DND-41 (cell line): ENCODE measurements at regions not wholly inside any gene's neighbourhood (a gene's known extent, or its start where the extent isn't known, plus 50 kb on each side); places are given as distances from the start of the nearest gene placed in this dataset.

Experiments
- ATAC-seq: fragments of 200-7000 bp; cut with Tn5 transposase; 3 replicates; pipeline ENCODE4 v1.9.1; 2021; ENCODE audit warnings: low read depth; ENCODE audit not compliant: insufficient read depth
- DNase-seq: peaks from one replicate; pipeline ENCODE4 v3.0.0-alpha.2; 2020
- H2AFZ ChIP-seq: 2 replicates; pipeline ENCODE4 v1.6.0; 2012; ENCODE audit warnings: low read depth, low read length
- H3K27ac ChIP-seq: 2 replicates; pipeline ENCODE4 v1.5.1; 2012; ENCODE audit warnings: low read length, inconsistent platforms
- H3K27me3 ChIP-seq: fragments of 200-600 bp; sonication (generic); 2 replicates; pipeline ENCODE4 v1.6.0; 2012; ENCODE audit warnings: low read length, mild to moderate bottlenecking, inconsistent platforms; ENCODE audit not compliant: insufficient read depth, poor library complexity
- H3K36me3 ChIP-seq: 2 replicates; pipeline ENCODE4 v1.5.1; 2012; ENCODE audit warnings: low read length, inconsistent platforms; ENCODE audit not compliant: insufficient read depth
- H3K4me1 ChIP-seq: 2 replicates; pipeline ENCODE4 v1.5.1; 2012; ENCODE audit warnings: mild to moderate bottlenecking, low read length; ENCODE audit not compliant: insufficient read depth
- H3K4me2 ChIP-seq: 2 replicates; pipeline ENCODE4 v1.6.0; 2012; ENCODE audit warnings: mild to moderate bottlenecking, moderate library complexity, low read length, inconsistent platforms; ENCODE audit not compliant: insufficient read depth
- H3K4me3 ChIP-seq, 2 experiments: fragments of 200-600 bp in 1 of 2; shearing (Covaris generic) in 1 of 2; 2 replicates each; pipeline ENCODE4 v1.5.1; 2012 to 2016; ENCODE audit warnings: inconsistent platforms in 2 of 2, low read length in 2 of 2, mild to moderate bottlenecking in 2 of 2, low read depth in 1 of 2, moderate library complexity in 1 of 2
- H3K79me2 ChIP-seq: 2 replicates; pipeline ENCODE4 v1.6.0; 2012; ENCODE audit warnings: low read length, inconsistent platforms; ENCODE audit not compliant: insufficient read depth
- H3K9ac ChIP-seq: 2 replicates; pipeline ENCODE4 v1.6.0; 2012; ENCODE audit warnings: low read depth, mild to moderate bottlenecking, inconsistent platforms, low read length, moderate library complexity
- H3K9me3 ChIP-seq: 2 replicates; pipeline ENCODE4 v1.5.1; 2012; ENCODE audit warnings: low read length, moderate library complexity, mild to moderate bottlenecking, inconsistent platforms; ENCODE audit not compliant: insufficient read depth, severe bottlenecking
- H4K20me1 ChIP-seq: 2 replicates; pipeline ENCODE4 v1.6.0; 2012; ENCODE audit warnings: low read length; ENCODE audit not compliant: insufficient read depth
- CTCF ChIP-seq: IDR thresholded peaks from 2 replicates; pipeline ENCODE4 v1.5.1; 2012; ENCODE audit warnings: borderline replicate concordance, low read length, moderate library complexity, mild to moderate bottlenecking; ENCODE audit not compliant: poor library complexity, severe bottlenecking; ENCODE audit errors: extremely low read depth
- EZH2 ChIP-seq: IDR thresholded peaks from 3 replicates; pipeline ENCODE4 v1.6.1; 2012; ENCODE audit warnings: borderline replicate concordance, low read depth, mild to moderate bottlenecking, moderate library complexity, low read length, inconsistent platforms; ENCODE audit not compliant: severe bottlenecking

DNA sequence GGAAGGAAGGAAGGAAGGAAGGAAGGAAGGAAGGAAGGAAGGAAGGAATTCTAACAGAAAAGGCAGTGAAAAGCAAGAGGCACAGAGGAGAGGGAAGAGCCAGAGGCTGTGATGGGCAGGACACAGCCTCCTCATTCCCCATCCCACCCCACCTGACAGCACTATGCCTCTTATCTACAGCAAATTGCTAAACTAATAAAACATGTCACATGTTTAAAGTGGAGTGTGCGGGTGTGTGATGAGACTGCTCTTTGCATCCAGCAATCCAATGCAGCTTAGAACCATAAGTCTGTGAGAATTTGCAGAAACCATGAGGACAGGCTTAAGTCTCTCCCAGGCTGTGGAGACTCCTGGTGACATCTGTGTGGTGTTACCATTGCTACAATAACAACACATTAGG is 108.4 kb upstream of the ALK start:
- DNase-seq (no peak), ATAC-seq (no peak)
- no peak overlapping the region for H3K9ac ChIP-seq
- no peaks in the 10 kb centered on the region for H3K4me1 ChIP-seq
- no peak for TF ChIP-seq CTCF
- TF ChIP-seq EZH2, result no peak
- no peaks in the 10 kb centered on the region for H3K9me3 ChIP-seq
- H3K79me2 ChIP-seq, result no peaks in the 10 kb centered on the region
- no peak overlapping the region for H2AFZ ChIP-seq
- peaks cover 11% of the 10 kb centered on the region for H3K27me3 ChIP-seq
- H3K4me3 ChIP-seq, result no peak overlapping the region
- H3K27ac ChIP-seq, result no peak overlapping the region
- H3K36me3 ChIP-seq, result no peaks in the 10 kb centered on the region
- no peak overlapping the region for H3K4me2 ChIP-seq
- 0 out of 2 replicates have a peak, but pooled peaks cover 3% of the 10 kb centered on the region for H4K20me1 ChIP-seq

- TF ChIP-seq EZH2 (no peak), CTCF (no peak)
- no peaks in the 10 kb centered on the region for H3K36me3 ChIP-seq
- no peaks in the 10 kb centered on the region for H3K79me2 ChIP-seq
- H3K27me3 ChIP-seq, result peaks cover 11% of the 10 kb centered on the region
- H3K4me2 ChIP-seq, result no peak overlapping the region
- H3K4me1 ChIP-seq, result no peaks in the 10 kb centered on the region
- H2AFZ ChIP-seq, result no peak overlapping the region
- no peak for DNase-seq
- H4K20me1 ChIP-seq, result 0 out of 2 replicates have a peak, but pooled peaks cover 3% of the 10 kb centered on the region
- no peak for ATAC-seq
- H3K27ac ChIP-seq, result no peak overlapping the region
- H3K9me3 ChIP-seq, result no peaks in the 10 kb centered on the region
- H3K9ac ChIP-seq, result no peak overlapping the region
- no peak overlapping the region for H3K4me3 ChIP-seq
Observed at GRCh38 chr2:30030361-30030760, 109.0 kb upstream of the ALK start.

- H2AFZ ChIP-seq, result no peak overlapping the region
- no peaks in the 10 kb centered on the region for H3K79me2 ChIP-seq
- peaks cover 11% of the 10 kb centered on the region for H3K27me3 ChIP-seq
- ATAC-seq (no peak), DNase-seq (no peak)
- TF ChIP-seq EZH2, result no peak
- TF ChIP-seq CTCF, result no peak
- no peak overlapping the region for H3K9ac ChIP-seq
- no peak overlapping the region for H3K4me2 ChIP-seq
- no peaks in the 10 kb centered on the region for H3K9me3 ChIP-seq
- H3K4me1 ChIP-seq, result no peaks in the 10 kb centered on the region
- H3K27ac ChIP-seq, result no peak overlapping the region
- H4K20me1 ChIP-seq, result 0 out of 2 replicates have a peak, but pooled peaks cover 3% of the 10 kb centered on the region
- no peak overlapping the region for H3K4me3 ChIP-seq
- H3K36me3 ChIP-seq, result no peaks in the 10 kb centered on the region
Observed at GRCh38 chr2:30031184-30031583, 109.8 kb upstream of the ALK start.
